GM19023 (cell line): ENCODE measurements at regions not wholly inside any gene's neighbourhood (a gene's known extent, or its start where the extent isn't known, plus 50 kb on each side); places are given as distances from the start of the nearest gene placed in this dataset.

Experiments
- ATAC-seq: cut with Tn5 transposase; IDR thresholded peaks from one replicate; pipeline ENCODE4 v1.9.1; 2021; ENCODE audit warnings: mild to moderate bottlenecking, moderate library complexity; ENCODE audit not compliant: unreplicated experiment

DNA sequence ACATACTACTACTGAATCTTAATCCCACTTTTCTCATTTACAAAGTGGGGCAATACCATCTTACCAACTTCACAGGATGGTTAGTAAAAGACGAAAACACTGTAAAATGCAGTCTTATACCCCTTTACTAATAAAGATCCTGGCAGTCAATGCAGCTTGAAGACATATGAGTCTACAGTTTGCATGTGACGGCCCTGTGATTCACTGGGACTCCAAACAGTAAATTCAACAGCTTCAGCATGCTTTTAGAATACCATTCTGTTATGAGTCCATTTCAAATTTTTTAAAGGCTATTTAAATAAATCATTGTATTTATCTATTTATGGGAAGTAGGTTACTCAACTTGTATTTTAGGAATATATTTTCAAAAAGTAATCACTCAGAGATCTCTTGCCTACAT lies 629.1 kb downstream of the LIG4 start:
- no peak for ATAC-seq

DNA sequence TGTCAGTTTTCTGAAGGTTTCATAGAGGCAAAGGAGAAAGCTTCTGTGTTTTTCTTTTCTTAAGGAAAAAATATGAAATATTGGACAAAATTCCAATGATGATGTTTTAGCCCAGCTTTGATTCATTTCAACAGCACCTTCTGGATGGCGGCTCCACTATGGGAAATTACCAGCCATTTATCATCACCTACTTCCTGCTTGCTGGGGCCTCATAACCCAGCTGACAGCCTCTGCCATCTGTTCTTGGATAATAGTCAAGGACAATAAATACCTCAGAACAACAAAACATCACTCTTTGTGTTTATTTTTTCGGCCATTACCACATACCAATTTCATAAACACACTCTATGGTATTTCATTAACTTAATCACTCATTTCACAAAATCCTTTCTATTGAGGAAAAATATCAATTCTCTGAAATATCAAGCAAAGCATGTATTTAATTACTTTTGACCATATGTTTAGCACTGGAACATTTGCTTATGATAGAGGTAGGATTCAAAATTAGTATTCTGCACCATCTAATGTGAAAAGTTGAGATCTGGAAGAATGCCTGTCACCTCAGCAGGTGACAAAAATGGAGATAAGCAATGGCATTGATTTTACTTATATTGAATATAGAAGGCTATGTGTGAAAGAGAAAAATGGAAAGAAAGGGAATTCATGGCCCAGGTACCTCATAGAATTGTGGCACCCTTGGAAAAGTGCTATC lies 629.7 kb downstream of the LIG4 start:
- ATAC-seq, result no peak

DNA sequence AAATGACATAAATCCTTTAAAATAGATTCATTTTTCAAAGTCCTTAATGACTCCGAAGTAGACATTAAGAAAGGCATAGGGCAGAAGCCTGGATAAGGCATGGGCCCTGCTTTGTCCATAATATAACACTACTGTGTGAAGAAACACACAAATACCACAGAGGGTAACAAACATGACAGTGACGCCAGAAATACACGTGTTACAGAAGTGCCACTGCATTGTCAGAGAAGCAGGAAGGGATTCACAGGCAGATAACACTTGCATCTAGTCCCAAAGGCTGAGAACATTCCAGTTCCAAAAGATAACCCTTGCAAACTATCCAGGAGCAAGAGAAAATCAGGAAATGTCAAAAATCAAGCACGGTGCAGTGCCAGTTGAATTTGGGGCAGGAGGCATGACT lies 633.2 kb downstream of the LIG4 start:
- ATAC-seq, result no peak

DNA sequence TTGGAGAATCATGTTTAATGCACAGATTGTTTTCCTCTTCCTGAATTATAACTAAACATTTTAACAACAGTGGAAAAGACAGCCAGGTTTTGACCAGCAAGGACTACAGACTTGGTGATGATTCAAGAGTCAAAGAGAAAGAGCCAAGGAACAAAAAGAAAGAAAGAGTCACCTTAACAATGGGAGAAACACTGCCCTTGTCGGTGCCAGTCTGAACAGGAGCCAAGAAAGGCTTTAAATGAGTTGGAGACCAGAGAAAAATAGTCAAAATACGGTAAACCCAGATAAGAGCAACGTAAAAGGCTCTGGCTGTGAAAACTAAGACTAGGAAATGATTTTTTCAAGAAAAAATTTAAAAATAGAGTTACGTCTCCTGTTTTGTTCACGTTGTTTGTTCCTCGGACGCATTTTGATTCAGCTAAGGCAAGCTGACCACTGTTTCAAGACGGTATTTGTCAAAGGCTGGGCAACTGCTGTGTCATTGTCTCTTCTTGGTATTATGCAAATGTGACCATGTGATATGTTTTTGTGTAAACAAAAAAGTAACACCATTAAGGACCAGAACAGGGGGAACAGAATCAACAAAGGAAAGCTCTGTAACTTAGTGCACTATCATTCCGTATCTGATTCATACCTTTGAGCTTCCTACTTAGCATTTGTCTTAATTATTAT lies 634.5 kb downstream of the LIG4 start:
- ATAC-seq, result no peak

DNA sequence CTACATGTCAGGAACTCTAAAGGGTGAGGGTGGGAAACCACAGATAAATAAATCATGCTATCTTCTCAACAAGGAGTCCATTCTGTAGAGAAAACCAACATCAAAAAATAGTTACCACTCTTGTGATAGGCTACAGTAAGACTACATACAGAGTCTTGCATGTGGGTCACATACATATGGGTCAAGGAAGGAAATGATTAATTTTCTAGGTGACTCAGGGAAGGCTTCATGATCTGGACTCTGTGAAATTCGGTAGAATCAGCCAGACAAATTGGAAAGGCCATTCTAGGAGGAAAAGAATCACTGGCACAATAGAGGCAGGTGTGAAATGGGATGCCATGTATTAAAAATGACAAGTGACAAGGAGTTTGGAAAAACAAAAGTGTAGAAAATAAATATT lies 638.9 kb downstream of the LIG4 start:
- no peak for ATAC-seq

DNA sequence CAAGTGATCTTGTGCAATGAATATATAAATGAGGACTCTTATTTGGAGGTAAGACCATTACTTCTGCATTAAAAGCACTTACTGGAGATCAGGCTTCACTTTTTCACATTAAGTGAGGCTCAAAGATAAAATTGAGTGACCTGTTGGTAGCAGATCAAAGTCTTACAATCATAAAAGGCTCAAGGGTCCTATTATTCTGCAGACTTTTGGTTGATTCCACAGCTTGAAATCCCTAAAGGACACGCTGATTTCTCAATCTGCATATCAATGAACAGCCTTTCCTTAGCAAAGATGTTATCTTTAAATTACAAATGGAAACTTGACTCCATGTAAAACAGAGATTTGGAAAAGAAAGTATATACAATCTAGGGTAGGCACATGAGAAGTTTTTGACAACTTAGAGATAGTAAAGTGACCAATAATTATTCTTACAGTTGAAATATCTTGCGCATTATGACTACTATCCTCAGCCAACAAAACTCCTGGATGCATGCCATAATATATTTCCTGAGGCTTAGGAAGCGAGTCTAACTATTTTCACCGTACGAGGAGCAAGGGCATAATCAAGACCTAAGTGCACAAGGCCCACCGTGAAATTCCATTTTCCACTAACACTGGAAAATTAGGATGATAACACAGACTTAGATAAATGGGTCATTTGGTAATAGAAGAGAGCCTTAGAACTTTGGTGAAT lies 640.7 kb downstream of the LIG4 start:
- no peak for ATAC-seq

DNA sequence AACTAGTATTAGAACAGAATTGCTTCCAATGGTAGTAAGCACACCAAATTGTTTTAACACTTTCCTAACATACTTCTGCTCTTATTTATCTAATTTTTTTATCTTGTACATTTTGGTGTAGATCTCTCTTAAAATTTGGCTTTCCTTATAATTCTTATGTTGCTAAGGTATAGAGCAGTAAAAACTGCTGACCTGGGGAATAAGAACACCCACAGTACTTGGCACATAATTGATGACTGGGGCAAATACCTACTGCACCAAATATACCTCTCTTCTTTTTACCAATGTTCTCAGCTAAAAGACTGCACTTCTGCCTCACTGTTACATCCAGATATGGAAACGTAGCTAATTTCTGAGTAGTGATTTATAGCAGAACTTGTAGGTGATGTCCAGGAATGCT lies 642.2 kb downstream of the LIG4 start:
- ATAC-seq, result no peak

DNA sequence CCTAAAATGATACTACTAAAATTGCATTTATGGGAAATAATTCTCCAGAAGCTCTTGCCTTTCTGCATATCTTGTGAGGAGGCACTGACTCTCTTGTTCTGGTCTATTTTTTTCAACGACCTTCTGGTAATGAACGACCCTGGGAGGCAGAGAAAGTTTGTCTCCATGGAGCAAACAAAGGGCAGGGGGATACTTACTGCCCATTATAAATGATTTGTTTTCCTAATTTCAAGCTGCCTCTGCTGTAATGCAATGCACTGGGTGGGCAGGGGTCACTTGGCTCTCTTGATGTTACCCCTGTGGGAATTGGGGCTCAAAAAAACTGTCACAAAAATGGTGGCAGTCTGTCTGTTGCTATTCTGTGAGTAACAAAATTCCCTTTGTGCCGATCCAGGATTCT lies 643.2 kb downstream of the LIG4 start:
- ATAC-seq, result no peak

DNA sequence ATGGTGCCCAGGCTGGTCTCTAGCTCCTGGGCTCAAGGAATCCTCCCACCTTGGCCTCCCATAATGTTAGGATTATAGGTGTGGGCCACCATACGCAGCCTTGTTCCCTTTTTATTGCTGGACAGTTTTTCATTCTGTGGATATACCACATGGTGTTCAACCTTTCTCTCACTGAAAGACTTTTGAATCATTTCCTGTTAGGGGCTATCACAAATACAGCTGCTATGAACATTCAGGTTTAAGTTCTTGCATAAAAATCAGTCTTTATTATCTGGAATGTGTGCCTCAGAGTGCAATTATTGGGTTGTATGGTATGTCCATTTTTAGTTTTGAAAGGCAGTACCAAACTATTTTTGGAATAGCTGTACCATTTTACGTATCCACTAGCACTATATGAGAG lies 647.2 kb downstream of the LIG4 start:
- ATAC-seq, result no peak

DNA sequence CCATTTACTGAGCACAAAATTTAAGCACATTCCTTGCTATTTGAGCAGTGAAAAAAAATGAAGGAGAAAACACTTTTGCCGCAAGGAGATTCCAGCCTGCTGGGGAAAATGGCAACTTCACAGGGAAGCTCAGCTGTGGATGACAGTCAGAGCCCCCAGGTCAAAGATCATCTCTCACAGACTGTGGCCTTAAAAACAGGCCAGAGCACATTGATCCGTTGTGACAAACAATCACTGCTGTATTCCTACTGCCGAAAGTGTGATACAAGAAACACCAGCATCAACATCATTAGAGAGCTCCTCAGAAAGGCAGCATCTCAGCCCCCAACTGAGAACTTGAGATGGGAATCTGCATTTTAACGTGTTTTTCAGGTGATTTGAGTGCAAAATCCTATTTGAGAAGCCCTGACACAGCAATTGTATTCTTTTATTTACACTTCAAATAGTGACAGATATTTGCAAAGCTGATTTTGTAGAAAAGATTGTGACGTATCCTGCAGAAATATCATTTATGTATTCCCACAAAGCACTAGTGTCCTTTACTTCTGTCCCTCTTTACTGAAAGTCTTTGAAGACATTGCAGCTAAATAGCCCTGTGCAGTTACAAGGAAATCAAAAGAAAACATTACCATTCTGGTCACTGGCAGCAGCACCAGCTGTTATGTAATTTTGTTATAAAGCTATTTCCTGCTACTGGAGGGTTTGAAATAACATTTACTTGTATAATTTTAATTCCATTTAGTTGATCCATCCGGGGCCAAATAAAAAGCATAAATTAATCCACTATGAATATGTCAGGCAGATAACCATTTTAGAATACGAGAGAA lies 652.0 kb downstream of the LIG4 start:
- no peak for ATAC-seq

DNA sequence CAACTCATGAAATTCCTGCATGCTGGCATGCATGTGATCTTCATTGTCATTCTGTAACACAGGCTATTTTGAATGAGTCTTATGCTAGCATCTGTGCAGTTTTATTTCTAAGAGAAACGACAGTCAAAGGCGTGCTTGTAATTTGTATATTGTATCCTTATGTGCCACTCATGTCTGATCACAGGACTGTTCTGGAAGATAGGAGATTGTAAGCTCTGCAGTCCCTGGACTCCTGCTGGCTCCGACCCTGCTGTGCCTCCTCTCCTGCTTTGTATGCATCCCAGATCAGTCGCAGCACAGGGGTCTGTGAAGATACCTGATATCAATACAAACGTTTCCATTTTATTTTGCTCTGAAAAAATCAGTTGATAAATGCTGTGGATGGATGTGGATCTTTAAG lies 653.1 kb downstream of the LIG4 start:
- no peak for ATAC-seq

DNA sequence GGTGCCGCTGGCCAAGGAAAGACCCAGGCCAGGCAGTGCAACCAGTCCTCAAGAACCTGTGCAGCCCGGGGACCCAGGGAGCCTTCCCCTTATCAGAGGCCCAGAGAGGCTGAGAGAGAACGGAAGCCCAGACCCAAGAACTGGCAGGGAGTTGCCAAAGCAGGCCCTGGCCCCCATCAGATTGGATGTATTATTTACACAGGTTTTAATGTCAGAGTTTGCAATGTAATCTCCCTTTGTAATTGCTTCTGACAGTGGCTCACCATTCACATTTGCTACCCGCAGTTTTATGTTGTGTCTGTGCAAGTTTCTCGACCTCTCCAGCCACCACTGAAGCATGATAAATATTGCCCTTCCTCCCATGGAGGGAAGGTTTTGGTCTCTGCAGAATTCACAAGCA lies 660.9 kb downstream of the LIG4 start:
- ATAC-seq, result no peak

DNA sequence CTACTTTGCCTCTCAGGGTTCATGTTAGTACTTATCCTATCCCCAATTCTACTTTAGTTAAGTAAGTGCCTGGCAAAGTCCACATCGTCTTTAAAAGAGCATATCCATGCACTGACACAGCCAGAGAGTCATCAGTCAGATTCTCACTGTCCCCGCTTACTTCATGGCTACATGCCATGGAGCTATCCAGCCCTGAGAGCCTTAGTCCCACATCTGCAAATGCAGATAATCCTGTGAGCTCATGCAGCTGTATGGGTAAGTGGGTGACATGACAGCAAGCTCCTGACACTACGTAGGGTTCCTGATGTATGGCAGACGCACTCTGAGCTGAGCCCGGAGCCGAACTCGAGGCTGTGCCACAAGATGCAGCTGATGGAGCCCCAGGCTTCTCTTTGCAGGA lies 661.5 kb downstream of the LIG4 start:
- no peak for ATAC-seq

DNA sequence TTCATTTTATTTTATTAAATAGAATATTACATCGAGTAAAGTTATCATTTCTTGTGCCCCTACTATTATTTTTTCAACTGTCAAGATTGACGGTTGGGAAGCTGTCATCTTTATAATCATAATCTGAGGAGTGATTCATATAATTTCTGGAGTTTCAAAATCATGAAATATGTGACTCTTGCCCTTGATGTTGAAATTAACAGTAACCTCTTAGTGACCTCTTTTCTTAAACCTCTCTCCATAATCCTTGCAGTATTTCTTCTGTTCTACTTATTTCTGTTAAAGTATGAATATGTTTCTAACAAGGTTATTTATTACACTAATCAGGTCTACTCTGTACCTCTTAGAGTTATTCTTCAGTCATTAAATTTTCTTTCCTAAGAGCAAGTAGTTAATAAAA lies 663.8 kb downstream of the LIG4 start:
- ATAC-seq, result no peak

DNA sequence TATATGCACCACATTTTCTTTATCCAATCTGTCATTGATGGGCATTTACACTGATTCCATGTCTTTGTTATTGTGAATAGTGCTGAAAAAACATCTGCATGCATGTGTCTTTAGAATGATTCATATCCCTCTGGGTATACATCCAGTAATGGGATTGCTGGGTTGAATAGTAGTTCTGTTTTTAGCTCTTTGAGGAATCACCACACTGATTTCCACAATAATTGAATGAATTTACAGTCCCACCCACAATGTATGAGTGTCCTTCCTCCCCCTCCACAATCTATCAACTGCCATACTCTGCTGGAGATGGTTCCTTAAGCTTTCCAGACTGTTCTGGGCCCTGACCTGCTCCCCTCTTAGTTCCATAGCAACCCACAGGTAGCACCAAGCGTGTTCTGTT lies 667.0 kb downstream of the LIG4 start:
- no peak for ATAC-seq

DNA sequence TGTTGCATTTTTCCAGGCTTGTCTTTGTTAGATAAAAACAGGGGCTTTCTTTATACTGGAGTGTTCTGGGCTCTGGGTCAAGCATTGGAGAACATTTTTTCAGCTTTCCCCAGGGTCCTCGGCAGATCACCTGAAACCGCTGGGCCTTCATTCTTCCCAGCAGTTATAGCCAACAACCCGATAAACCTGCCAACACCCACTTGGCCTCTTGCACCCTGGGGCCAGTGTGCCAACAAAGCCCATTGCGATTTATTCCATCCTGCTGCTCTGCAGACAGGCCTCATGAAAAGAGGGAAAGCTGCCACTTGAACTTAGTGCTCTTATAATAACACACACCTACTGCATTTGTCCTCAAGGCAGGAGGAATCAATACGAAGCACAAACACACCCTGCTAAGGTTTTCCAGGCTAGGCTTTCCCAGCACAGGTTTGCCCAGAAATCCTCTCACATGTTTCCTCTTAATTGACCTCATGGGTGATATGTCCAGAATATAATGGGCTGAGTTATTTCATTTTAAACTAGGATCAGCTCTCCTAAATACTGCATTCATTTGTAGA lies 669.3 kb downstream of the LIG4 start:
- no peak for ATAC-seq

DNA sequence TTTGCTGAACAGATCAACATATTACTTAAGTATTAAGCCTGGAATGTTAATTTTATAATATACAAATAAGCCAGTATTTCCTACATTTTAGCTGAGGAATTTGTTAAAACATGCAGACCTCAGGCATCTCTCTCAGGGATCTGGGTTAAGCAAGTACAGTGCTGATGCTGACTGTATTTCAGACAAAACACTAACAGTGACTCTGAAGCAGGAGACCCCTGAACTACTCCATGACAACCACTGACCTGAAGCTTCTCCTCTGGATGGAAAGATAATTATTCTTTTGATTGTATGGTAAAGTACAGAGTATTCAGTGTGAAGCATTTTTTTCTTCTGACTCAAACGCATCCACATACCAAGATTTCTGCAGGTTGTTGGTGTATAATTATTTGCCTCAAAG lies 680.8 kb downstream of the LIG4 start:
- no peak for ATAC-seq

DNA sequence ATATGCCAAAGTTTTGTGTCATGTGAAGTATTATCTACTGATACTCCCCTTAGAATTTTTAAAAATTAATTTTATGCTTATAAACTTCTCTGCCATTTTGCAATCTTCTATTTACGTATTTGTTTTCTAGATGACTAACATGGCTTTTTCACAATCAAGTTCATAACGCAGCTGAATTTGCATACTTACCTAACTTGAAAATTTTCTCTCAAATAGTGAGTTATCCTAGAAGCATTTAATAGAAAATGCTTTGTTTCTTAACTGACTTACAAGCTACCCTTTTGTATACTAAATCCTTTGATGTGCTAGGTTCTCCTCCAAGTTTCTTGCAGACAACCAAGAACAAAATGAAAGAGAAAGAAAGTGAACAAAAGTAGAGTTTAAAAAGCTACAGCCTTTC lies 683.5 kb downstream of the LIG4 start:
- ATAC-seq, result no peak

DNA sequence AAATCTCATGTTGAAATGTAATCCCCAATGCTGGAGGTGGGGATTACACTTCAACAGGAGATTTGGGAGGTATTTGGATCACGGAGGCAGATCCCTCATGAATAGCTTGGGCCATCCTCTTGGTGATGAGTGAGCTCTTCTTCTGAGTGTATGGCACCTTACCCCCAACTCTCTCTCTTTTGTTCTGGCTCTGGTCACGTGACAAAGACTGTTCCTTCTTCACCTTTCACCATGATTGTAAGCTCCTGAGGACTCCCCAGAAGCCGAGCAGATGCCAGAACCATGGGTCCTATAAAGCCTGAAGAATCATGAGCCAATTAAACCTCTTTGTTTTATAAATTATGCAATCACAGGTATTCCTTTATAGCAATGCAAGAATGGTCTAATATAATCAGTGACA lies 684.2 kb downstream of the LIG4 start:
- no peak for ATAC-seq

DNA sequence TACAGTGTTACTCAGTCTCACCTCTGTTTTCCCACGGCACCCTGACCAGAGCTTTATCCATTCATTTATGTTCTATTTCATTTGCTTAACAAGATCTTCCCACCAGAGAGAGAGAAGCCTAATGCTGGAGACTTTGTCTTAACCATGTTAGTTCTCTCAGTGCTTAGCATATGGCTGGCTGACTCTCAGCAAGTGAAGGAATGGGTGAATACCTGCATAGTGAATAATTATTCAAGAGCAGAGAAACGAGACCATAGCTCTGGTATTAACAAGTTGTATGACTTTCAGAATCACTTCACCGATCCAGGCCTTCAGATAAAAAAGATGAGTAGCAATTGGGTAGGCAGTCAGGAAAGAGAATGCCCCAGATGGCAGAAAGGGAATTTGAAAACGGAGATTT lies 686.3 kb downstream of the LIG4 start:
- no peak for ATAC-seq

DNA sequence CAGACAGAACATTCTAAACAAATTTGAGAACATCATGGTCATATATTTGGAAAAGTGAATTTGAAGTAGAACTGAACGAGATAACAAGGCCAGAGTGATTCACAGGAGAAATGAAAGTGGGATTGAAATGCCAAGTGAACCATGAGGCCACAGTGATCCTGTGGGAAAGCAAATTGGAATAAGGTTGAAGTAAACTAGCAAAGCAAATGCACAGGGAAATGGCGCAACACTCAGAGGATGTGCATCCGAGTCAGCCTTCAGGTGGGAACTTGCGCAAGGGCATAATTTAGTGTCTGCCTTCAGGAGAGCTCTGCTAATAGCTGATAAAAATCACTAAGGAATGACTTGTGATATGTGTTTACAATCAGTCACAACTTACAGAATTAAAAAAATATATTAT lies 696.6 kb downstream of the LIG4 start:
- no peak for ATAC-seq
